Ascending aorta (tissue), 2 donors: ENCODE measurements at regions not wholly inside any gene's neighbourhood (a gene's known extent, or its start where the extent isn't known, plus 50 kb on each side); places are given as distances from the start of the nearest gene placed in this dataset.

Experiments used
- DNase-seq, 2 donors: peaks; one replicate each; pipeline ENCODE4 v3.0.0-alpha.2; 2019; ENCODE audit warnings: low spot score in 2 of 2
- H3K27ac ChIP-seq, 2 donors: fragments of 200-600 bp; sonication (generic); one replicate each; pipeline ENCODE4 v1.5.1; 2016 to 2017; ENCODE audit warnings: mild to moderate bottlenecking in 1 of 2
- H3K27me3 ChIP-seq: fragments of 200-600 bp; sonication (generic); one replicate; pipeline ENCODE4 v1.5.1; 2017
- H3K36me3 ChIP-seq, 2 donors: fragments of 200-600 bp; sonication (generic); one replicate each; pipeline ENCODE4 v1.5.1; 2016
- H3K4me1 ChIP-seq, 2 donors: fragments of 200-600 bp; sonication (generic); one replicate each; pipeline ENCODE4 v1.5.1; 2016 to 2017; ENCODE audit warnings: mild to moderate bottlenecking in 1 of 2
- H3K4me3 ChIP-seq, 2 donors: fragments of 200-600 bp; sonication (generic); one replicate each; pipeline ENCODE4 v1.5.1; 2016 to 2017; ENCODE audit warnings: mild to moderate bottlenecking in 1 of 2
- H3K9me3 ChIP-seq, 2 donors: fragments of 200-600 bp; sonication (generic); one replicate each; pipeline ENCODE4 v1.5.1; 2016
- CTCF ChIP-seq, 3 experiments: fragments of 200-600 bp in 2 of 3; fragments of 450-650 bp in 1 of 3; sonication (generic) in 2 of 3; IDR thresholded peaks; one replicate each; pipeline ENCODE4 v1.5.1; 2016 to 2019; ENCODE audit warnings: antibody characterized with exemption in 3 of 3, mild to moderate bottlenecking in 1 of 3, moderate library complexity in 1 of 3
- intact Hi-C: fragments of 100-400 bp; cut with DNase I; formaldehyde crosslinking; loops from one replicate; pipeline ENCODE4 v1.15.1; 2023

DNA sequence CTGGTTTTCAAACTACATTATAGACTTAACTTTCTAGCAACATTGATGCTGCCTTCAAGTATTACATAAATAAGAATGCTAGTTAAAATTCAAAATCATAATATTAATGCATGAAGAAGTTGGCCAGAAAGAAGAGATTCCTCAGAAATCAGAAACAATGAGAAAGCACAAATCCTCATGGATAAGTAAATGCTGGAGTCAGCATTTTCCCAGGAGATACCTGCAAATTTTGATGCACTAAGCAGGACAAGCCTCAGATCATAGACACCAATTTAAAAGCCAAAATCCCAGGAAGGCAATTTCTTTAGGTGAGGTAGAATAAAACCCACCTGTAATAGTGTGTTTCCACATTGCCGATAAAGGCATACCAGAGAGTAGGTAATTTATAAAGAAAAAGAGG is 305.2 kb upstream of the TBX18 start:
- no peak overlapping the region for H3K27ac ChIP-seq
- H3K4me3 ChIP-seq: no peak overlapping the region
- intact Hi-C loops: no loop called here
- H3K9me3 ChIP-seq: no peaks in the 10 kb centered on the region
- no peak for DNase-seq
- H3K36me3 ChIP-seq: no peaks in the 10 kb centered on the region
- no peaks in the 10 kb centered on the region for H3K4me1 ChIP-seq
- TF ChIP-seq CTCF (IDR thresholded peaks at IDR 0.05): no peak
- H3K27me3 ChIP-seq: no peaks in the 10 kb centered on the region

- H3K4me1 ChIP-seq: no peaks in the 10 kb centered on the region
- intact Hi-C loops: no loop called here
- no peak for TF ChIP-seq CTCF (IDR thresholded peaks at IDR 0.05)
Observed at GRCh38 chr6:85068221-85068620, 303.8 kb upstream of the TBX18 start.

GRCh38 chr6:85066266-85066665 is 301.9 kb upstream of the TBX18 start:
- H3K36me3 ChIP-seq: no peaks in the 10 kb centered on the region
- DNase-seq: no peak
- H3K4me1 ChIP-seq: no peaks in the 10 kb centered on the region
- no peak overlapping the region for H3K4me3 ChIP-seq
- TF ChIP-seq CTCF (IDR thresholded peaks at IDR 0.05): no peak
- H3K9me3 ChIP-seq: no peaks in the 10 kb centered on the region
- no peak overlapping the region for H3K27ac ChIP-seq
- intact Hi-C loops: no loop called here
- H3K27me3 ChIP-seq: no peaks in the 10 kb centered on the region

More at GRCh38 chr6:85068221-85068620, 303.8 kb upstream of the TBX18 start:
- no peaks in the 10 kb centered on the region for H3K36me3 ChIP-seq
- no peak for DNase-seq
- no peak overlapping the region for H3K4me3 ChIP-seq
- H3K27me3 ChIP-seq: no peaks in the 10 kb centered on the region
- H3K9me3 ChIP-seq: no peaks in the 10 kb centered on the region
- H3K27ac ChIP-seq: no peak overlapping the region

GRCh38 chr6:85065831-85066230 is 301.4 kb upstream of the TBX18 start:
- intact Hi-C loops: no loop called here
- H3K9me3 ChIP-seq: no peaks in the 10 kb centered on the region
- no peaks in the 10 kb centered on the region for H3K36me3 ChIP-seq
- no peak for DNase-seq
- H3K4me3 ChIP-seq: no peak overlapping the region
- TF ChIP-seq CTCF (IDR thresholded peaks at IDR 0.05): no peak
- H3K4me1 ChIP-seq: no peaks in the 10 kb centered on the region
- no peak overlapping the region for H3K27ac ChIP-seq
- H3K27me3 ChIP-seq: no peaks in the 10 kb centered on the region

DNA sequence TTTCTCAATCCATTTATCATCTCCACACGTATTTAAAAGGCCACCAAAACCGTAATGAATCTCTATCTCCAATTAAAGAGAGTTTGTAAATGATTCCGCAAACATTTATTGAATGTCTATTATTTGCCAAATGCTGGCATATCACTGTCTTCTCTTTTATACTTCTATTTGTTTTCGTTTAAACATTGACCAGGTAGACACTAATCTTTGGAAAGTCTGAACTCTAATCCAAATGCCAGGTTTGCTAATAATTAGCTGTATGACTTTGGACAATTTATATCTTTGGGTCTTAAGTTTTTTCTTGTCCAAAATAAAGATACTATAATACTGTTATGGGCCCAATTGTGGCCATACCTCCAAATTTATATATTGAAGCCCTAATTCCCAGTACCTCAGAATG is 299.2 kb upstream of the TBX18 start:
- TF ChIP-seq CTCF (IDR thresholded peaks at IDR 0.05): no peak
- Histone ChIP-seq H3K9me3 (no peaks in the 10 kb centered on the region), H3K4me1 (no peaks in the 10 kb centered on the region), H3K27me3 (no peaks in the 10 kb centered on the region), H3K27ac (no peak overlapping the region), H3K36me3 (no peaks in the 10 kb centered on the region), H3K4me3 (no peak overlapping the region)
- intact Hi-C loops: no loop called here
- DNase-seq: no peak

DNA sequence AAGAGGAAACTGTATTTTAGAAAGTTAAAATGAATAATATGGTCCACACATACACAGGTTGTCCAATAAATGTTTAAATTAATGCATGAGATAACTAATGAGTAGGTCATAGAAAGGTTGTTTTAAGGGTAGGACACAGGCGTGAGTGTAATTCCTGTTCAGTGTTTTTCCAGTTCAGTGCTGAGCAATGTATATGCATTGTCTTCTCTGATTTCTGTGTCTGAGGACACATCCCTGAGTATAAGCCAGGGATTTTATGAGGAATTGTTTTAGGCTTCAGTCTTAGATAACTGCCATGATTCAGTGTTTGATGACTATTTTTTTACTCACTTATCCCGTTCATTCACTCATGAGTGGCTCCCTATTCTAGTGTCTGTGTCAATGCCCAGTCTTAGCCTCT is 298.5 kb upstream of the TBX18 start:
- DNase-seq: no peak
- Histone ChIP-seq H3K9me3 (no peaks in the 10 kb centered on the region), H3K4me1 (no peaks in the 10 kb centered on the region), H3K27me3 (no peaks in the 10 kb centered on the region), H3K27ac (no peak overlapping the region), H3K4me3 (no peak overlapping the region), H3K36me3 (no peaks in the 10 kb centered on the region)
- intact Hi-C loops: no loop called here
- TF ChIP-seq CTCF (IDR thresholded peaks at IDR 0.05): no peak
